22Rv1 (cell line): ENCODE measurements at regions not wholly inside any gene's neighbourhood (a gene's known extent, or its start where the extent isn't known, plus 50 kb on each side); places are given as distances from the start of the nearest gene placed in this dataset.

Experiments used
- CTCF ChIP-seq: fragments of 450-650 bp; IDR thresholded peaks from 2 replicates; pipeline ENCODE4 v1.5.1; 2017; ENCODE audit warnings: mild to moderate bottlenecking
- ZFX ChIP-seq: fragments of 450-650 bp; IDR thresholded peaks from 2 replicates; pipeline ENCODE4 v1.6.1; 2017; ENCODE audit warnings: antibody characterized with exemption, borderline replicate concordance

DNA sequence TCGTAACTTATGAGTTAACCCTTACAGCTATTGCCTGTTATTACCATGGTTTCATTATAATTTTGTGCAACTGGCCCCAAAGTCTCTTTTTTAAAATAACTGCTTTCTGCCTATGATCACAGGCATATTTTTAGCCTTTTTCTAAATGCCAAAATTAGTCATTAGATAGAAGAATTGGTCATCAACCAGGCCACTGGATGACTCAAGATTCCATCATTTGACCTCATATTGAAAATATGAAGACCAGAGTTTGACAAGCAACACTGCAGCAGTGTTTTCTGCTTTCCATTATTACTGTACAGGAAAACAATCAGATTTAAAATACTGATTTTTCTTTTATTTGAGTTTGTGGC is 54.7 kb upstream of the OTOGL start:
- no peak for TF ChIP-seq CTCF
- TF ChIP-seq ZFX: no peak
